T1000 (cell line): ENCODE measurements at regions not wholly inside any gene's neighbourhood (a gene's known extent, or its start where the extent isn't known, plus 50 kb on each side); places are given as distances from the start of the nearest gene placed in this dataset.

Experiments used
- DNase-seq: peaks from one replicate; lab custom pipeline; 2025; ENCODE audit warnings: mixed read lengths; lab: John Stamatoyannopoulos, UW

GRCh38 chr22:47724030-47724429, 961.6 kb downstream of the TBC1D22A start:
- no peak for DNase-seq

- no peak for DNase-seq
These were observed 955.9 kb downstream of the TBC1D22A start for GRCh38 chr22:47718337-47718736.

GRCh38 chr22:47716890-47717615, 954.6 kb downstream of the TBC1D22A start:
- no peak for DNase-seq

- DNase-seq: no peak
These were observed 953.6 kb downstream of the TBC1D22A start for GRCh38 chr22:47715866-47716578.

- no peak for DNase-seq
These were observed 951.5 kb downstream of the TBC1D22A start for GRCh38 chr22:47713941-47714340.

- no peak for DNase-seq
These were observed 947.7 kb downstream of the TBC1D22A start for GRCh38 chr22:47710135-47710534.

GRCh38 chr22:47705350-47705749, 942.9 kb downstream of the TBC1D22A start:
- no peak for DNase-seq

GRCh38 chr22:47698906-47699305, 936.5 kb downstream of the TBC1D22A start:
- no peak for DNase-seq

GRCh38 chr22:47697861-47698260, 935.4 kb downstream of the TBC1D22A start:
- DNase-seq: no peak

GRCh38 chr22:47696776-47697175, 934.3 kb downstream of the TBC1D22A start:
- no peak for DNase-seq

- DNase-seq: no peak
These were observed 932.7 kb downstream of the TBC1D22A start for GRCh38 chr22:47695176-47695575.

GRCh38 chr22:47694536-47695130, 932.2 kb downstream of the TBC1D22A start:
- DNase-seq: no peak

- no peak for DNase-seq
These were observed 931.2 kb downstream of the TBC1D22A start for GRCh38 chr22:47693606-47694005.

- DNase-seq: no peak
These were observed 930.4 kb downstream of the TBC1D22A start for GRCh38 chr22:47692811-47693210.

GRCh38 chr22:47691152-47691895, 928.9 kb downstream of the TBC1D22A start:
- no peak for DNase-seq

- DNase-seq: no peak
These were observed 928.1 kb downstream of the TBC1D22A start for GRCh38 chr22:47690586-47690985.

GRCh38 chr22:47690166-47690565, 927.7 kb downstream of the TBC1D22A start:
- no peak for DNase-seq

- no peak for DNase-seq
These were observed 925.3 kb downstream of the TBC1D22A start for GRCh38 chr22:47687776-47688175.

GRCh38 chr22:47687346-47687655, 924.9 kb downstream of the TBC1D22A start:
- DNase-seq: no peak

- DNase-seq: no peak
These were observed 924.3 kb downstream of the TBC1D22A start for GRCh38 chr22:47686594-47687345.

- no peak for DNase-seq
These were observed 919.1 kb downstream of the TBC1D22A start for GRCh38 chr22:47681411-47682165.
